Left forelimb (tissue), 1 donor: ENCODE measurements at regions not wholly inside any gene's neighbourhood (a gene's known extent, or its start where the extent isn't known, plus 50 kb on each side); places are given as distances from the start of the nearest gene placed in this dataset.
"Not testable (repeated sequence)": the region's sequence is repeated elsewhere in the genome, so short reads cannot be mapped to it uniquely, and the experiment has no call there.

Experiments used
- DNase-seq: peaks from one replicate; pipeline ENCODE4 v3.0.0-alpha.2; 2018; ENCODE audit warnings: low spot score

DNA sequence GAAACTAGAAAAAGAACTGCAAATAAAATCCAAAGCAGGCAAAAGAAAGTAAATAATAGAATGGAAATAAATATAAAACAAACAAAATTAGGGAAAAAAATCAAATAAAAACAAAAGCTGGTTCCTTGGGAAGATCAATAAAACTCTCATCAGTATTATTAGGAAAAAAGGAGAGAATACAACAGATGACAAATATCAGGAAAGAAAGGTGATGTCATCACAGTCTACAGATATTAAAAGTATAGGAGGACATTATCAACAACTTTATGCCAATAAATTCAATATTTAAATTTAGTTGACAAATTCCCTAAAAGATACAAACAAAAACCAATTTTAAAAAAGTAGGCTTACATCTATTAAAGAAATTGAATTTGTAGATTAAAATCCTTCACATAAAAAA is 107.4 kb upstream of the FOXN3 start:
- DNase-seq, result no peak

DNA sequence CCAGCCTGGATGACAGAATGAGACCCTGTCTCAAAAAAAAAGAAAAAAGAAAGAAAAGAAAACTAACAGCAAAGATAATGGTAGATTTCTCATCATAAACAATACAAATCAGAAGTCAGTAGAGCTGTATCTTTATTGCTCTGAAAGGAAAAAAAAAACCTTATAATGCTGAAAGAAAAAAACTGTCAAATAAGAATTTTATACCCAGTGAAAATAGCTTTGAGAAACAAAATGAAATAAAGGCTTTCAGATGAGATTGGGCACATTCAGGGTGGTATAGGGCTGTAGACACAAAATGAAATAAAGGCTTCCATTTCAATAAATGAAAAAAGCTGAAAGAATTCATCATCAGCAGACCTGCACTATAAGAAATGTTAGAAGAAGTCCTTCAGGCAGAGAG is 105.0 kb upstream of the FOXN3 start:
- DNase-seq, result no peak

DNA sequence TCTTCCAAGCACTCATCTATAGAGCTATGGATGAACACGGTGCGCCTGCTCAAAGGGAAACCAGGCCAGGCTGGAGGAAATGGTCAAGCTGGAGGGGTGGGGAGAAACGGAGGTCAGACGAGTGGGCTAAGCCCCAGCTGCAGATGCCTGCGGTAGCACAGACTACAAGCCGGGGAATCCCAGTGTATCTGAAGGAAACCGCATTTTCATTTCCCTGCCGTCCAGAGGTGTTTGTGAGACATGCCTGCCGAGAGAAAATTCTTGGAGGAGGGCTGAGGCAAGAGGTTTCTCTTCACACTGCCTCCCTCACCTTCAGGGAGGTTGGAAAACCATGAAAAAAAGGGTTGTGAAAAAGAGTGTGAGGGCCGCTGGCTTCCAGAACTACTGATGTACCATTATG is 102.0 kb upstream of the FOXN3 start:
- no peak for DNase-seq

DNA sequence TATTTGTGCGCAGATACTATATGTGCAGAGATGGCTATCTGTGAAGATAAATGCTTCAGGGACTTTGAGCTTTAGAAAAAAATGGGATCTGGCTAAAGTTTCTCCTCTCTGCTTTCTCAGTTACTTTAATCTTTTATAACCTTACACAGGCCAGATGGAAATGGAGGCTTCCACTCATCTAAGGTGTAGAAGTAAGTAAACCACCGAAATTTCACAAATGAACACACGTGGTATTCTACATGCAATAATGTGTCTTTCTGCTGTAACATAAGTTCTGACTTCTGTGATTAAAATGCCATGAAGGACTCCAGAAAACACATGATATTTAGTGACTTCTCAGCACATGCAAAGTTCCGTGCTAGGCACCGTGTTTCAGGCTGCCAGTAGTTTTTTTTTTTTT is 99.1 kb upstream of the FOXN3 start:
- DNase-seq, result no peak

DNA sequence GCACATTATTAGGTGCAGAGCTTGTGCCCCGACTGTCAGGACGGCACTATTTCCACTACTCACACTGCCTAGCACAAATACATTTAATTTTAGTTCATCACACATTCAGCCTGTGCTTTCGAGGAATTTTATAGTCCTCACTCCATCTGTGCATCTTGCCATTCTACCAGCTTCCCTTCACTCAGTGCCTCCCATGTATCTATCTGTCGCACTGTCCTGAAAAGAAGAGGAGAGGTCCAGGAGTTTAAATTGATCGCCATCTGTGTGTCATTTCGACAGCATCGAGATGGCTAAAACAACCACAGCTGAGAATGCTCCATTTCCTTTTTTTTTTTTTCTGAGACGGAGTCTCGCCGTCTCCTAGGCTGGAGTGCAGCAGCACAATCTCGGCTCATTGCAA is 97.6 kb upstream of the FOXN3 start:
- DNase-seq, result no peak

DNA sequence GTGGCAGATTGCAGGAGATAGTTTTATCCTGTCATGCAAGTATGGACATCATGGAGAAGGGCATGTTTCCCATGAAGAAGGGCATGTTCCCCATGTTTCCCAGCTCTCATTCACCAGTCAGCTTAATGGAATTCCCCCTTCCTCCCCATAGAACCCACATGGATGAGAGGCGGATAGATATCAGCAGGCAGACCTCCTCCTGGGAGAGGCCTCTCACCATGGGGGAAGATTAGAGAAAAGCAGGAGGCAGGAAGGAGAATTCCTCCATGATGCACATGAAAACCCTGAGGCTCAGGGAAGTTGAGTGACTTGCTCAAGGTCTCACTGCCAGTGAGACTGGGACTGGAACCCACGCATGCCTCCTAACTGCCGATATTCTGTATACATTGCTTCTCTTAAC is 92.9 kb upstream of the FOXN3 start:
- no peak for DNase-seq

DNA sequence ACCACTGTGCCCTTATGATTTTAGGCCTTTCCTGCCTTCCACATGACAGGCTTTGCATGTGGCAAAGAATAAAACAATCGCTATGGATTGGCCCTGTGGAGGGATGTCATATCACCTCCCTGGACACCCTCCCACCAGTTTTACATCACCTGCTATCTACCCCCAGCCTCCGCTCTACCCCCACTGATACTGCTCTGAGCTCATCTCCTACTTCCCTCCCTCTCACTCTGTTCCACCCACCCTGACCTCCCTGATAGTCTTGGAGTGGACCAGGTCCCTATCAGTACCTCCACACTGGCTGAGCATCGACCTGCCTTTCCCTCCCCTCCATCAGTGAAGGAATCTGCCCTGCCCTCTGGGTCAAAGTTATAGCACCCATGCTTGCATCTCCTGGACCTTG is 91.8 kb upstream of the FOXN3 start:
- no peak for DNase-seq

DNA sequence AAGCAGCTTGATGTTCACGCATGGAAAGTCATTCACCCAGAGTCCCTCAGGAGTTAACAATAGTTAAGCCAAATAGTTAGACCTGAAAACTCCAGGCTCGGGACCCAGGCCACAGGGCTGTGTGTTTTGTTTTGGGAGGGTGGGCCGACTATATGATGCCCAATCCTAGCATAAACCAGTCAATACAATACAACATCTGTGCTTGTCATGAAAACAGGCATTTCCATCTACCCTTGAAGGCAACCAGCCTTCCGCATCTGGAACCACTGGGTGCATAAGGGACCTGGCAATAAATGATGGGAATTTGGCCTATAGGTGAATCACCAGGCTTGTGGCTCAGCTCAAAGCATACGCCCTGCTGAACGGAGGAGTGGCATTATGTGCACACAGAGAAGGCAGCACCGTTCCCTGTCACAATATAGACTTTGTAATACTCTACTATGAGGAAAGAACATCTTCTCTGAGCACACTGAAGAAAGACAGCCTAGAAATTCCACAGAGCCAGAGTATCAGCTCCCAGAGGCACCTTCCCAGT is 91.0 kb upstream of the FOXN3 start:
- no peak for DNase-seq

DNA sequence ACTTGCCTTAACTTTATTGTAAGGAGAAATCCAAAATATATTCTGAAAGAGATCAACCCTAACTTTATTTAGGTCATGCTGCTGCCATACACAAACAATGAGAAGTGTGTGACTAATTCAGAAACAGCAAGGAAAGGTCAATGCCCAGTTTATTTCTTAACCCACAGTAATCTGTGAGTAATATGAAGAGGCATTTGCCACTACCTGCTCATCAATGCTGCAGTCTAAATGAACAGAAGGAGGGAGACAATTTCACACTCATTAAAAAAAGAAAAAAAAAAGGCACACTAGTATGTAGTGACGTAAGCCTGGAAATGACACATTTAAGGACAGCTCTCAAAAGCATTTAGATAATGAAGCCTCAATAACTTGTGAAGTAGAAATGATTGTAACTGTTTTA is 90.5 kb upstream of the FOXN3 start:
- no peak for DNase-seq

DNA sequence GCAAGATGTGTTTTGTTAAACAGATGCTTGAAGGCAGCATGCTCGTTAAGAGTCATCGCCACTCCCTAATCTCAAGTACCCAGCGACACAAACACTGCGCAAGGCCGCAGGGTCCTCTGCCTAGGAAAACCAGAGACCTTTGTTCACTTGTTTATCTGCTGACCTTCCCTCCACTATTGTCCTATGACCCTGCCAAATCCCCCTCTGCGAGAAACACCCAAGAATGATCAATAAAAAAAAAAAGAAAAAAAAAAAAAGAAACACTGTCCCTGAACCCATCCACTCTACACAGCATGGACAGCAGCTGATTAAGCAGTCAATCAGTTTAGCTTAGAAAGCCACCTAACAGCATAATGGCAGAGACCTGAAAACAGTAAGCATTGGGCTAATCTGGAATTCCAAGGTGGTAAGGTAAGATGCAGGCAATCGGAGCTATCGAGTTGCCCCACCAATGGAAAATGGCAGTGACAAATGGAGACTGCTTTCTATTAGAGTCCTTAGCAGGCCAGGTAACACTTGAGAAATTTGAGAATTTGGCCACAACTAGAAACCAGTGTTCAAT is 89.9 kb upstream of the FOXN3 start:
- DNase-seq, result not testable (repeated sequence)

DNA sequence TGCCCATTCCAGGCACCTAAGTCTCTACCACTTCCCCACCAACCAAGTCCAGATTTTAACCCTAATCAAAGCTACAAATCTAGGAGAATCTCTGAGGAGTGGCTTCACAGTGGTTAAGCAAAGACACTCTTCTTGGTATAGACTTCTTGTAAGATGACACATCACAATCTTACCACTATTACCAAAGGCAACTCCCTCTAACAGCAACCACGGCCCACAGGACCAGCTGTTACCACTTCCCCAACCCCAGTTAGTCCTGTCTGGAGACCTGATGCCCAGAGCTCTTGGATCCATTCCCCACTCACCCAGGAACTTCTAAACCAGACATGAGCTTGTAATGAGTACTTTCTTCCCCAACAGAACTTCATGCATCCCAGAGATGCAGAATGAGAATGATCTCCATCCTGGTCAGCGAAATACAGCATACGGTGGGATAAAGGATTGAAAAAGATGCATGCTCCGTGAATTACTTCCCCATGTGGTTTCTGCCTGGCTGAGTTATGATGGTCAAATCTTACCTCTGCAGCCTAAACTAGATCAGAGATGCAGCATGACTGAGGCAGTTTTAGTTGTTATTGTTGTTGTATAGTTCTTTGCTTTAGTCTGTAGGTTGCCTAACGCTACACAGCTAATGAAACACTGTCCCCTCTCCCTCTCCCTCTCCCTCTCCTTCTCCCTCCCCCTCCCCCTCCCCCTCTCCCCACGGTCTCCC is 87.7 kb upstream of the FOXN3 start:
- no peak for DNase-seq

DNA sequence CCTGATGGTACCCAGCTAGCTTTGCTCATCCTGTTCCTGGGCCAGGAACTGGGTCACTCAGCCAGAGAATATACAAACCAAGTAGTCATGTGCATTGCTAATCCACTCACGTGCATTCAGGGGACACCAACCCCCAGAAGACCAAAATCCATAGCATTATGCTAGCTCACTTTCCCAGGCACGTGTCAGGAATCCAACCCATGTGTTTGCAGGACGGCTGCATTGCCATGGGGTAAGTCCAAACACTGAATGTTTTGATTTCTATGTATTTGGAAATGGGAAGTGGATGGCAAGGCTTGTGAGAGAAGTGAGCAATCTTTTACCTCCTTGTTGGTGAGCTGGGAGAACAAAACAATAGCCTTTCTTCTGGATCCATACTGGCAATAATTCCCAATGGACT is 87.1 kb upstream of the FOXN3 start:
- DNase-seq, result no peak

DNA sequence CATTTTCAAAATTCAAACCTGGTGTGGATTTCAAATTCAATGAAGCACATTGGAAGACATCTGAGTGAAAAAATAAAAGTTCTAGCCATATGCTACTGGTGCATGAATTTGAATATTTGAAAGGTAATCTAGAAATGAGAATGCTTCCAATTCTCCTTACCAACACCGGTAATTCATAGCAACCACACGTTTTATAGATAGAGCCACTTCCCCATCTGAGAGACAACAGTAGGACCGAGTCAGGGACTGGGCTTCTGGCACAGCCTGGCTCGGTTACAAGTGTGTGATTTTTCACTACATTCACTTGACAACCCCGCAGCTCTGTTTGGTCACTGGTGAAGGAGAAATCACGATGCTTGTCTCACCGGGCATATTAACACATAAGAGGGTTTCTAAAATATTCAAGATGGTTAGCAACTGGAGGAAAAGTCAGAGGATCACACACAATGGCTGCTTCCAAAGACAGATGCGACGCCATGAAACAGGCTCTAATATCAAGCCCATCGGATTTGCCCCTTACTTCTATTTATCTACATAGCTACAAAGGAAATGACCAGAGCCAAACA is 86.5 kb upstream of the FOXN3 start:
- no peak for DNase-seq

DNA sequence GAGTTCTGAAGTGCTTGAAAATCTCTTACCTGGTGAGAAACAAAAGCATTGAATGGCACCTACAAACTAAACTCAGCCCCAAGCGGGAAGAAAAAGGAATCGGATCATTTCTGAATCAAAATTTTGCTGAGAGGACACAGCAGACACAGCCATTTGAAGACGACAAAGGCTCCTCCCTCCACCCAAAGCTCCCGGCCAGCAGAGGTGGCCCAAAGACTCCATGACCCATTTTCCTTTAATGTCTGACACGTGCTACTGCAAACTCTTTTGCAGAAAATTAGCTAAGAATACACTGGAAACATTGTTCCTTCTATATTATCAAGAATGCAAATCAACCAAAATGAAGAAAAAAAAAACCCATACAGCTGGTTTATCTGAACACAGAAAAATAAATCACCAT is 85.9 kb upstream of the FOXN3 start:
- no peak for DNase-seq

DNA sequence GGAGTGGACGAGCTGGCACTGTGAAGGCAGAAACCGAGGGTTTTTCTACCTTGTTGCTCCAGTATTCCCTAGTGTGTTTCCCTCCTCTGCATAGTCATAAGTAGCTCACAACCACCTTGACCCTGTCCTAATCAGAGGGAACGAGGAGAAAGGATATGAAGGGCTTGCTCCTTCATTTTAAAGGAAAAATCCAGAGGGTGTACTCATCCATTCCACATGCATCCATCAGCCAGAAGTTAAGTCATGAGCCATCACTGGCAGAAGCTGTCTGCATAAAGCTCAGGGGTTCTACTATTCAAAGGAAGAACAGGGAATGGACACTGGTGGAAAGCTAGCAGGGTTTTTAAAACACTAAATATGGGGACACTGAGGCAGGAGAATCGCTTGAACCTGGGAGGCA is 84.3 kb upstream of the FOXN3 start:
- DNase-seq, result no peak

DNA sequence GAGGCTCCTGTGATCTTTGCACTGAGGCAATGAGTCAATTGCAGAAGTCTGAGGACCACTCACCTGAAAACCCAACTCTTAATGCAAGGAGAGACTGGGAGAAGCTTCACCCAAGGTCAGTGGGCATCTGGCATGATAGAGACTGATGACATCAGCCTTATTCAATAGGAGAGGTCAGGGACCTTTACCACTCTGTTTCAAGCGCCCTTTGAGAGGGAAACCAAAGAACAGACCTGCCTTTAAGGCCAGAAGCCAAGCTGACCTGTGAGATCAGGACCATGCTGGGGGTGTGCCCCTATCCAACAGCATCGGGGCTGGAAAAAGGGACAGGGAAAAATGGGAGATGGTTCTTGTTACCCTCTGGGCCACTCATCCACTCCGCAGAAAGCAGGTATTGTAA is 83.3 kb upstream of the FOXN3 start:
- no peak for DNase-seq

DNA sequence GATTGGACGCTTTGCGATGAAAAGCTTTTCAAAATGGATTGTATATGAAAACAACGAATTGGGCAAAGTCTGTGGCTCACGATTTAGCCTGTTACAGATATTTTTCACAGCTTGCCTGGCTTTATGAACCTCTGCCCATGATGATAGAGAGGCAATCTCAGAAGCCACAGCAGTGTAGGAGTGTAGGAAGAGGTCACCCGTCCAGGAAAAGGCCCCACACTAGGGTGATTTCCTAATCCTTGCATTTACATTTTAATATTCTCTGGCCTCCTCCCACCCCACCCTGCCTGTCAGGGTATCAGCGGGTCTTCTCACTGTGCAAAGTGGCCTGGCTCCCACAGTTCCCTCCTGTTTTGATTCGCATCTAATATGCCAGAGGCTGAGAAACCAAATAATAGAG is 81.8 kb upstream of the FOXN3 start:
- no peak for DNase-seq

DNA sequence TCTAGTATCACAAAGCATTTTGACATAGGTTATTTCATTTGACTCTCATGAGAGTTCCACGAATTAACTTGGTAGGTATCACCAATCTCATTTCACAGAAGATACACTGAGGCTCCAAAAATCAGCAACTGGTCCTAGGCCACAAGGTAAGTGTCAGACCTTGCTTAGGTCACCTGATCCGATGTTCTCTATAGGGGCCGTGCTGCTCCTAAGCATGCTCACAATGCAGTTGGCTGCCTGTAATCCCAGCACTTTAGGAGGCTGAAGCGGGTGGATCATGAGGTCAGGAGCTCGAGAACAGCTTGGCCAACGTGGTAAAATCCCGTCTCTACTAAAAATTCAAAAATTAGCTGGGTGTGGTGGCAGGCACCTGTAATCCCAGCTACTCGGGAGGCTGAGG is 78.7 kb upstream of the FOXN3 start:
- DNase-seq, result no peak

DNA sequence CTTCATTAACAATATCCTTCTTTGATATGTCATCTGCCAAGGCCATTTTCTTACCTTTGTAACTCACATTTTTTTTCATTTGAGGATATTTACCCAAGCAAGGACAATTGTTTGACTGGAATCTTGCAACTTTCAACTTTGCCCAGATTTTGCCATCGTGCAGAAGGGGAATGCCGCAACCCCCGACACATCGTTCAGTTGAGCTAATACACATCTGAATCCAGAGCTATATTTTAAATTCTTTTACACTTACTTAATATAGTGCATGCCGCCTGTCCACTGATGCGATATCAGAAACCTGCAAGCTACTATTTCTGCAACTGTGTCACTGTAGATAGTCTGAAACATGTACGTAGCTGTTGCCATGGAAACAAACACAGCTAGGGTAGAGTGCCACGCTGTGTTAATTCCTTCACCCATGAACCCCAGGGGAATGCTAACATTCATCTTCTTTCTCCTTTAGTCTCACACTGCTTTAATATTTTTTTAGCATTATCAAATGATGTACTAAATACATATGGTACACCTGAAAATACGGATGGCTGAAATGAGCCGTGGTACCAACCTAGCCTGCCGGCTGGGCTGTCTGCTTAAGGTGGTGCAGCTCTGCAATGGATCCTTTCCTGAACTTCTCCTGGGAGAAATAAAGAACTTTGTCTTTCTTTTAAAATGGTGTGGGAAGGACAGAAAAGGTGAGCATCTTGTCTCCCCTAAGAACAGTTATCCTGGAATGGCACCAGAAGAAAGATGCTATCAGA is 77.0 kb upstream of the FOXN3 start:
- no peak for DNase-seq

DNA sequence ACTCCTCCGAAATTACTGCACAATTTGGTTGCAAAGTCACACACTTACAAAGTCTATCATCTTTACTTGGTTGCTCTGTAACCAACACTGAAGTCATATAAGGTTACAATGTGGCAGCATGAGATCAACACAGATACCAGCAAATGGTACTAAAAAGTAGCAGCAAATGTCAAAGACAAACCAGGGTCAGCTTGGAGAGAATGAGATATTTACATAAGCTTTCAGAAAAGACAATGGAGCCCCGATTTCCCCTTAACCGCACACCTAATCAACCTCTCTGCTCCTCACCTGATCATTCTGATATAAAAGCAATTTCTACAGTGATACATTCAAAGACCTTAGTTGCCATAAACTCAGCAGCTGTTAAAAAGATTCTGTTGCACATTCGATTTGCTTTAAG is 76.4 kb upstream of the FOXN3 start:
- no peak for DNase-seq

DNA sequence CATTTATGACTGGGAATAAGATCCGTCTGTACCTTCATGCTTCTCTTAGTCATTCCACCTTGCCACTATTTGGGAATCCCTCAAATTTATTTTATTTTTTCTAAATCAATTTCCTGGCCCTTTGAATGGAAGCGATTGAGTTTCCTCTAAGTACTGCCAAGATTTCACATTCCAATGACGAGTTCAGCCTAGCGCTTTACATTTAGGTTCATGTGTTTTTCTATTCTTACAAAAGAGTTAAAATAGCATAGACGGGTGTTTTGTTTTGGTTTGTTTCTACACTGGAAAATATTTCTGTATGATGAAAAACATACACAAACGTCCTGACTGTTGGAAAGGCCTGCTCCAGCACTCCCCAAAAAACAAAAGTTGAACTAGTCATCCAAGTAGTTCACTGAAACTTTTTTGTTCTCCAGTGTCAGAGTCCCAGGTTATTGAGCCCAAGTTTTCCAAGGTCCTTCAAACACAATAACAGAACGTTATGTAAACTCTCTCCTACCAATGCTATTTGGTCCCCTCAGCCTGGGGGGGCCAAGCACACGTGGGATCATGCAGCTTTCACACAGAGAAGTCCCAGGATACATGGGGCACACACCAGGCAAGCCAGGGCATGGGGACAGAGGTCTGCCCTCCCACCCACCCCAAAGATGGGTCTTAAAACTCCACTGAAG is 74.8 kb upstream of the FOXN3 start:
- DNase-seq, result no peak

DNA sequence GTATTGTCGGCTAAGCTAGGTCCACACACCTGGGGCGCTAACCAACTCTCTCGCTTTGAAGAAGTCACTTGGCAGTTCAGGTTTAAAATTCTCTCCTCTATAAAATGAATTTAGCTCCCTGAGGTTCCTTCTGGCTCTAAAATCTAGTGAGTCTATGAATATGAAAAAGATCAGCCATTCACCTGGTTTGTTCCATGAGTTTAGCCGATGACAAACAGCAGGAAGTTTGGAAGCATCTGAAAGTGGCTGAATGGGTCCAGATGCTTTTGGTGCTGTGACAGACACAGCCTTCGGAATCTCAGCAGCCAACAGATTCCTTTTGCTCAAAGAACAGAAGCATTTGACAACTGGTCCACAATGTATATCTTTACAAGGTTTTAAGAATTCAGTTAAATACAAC is 73.4 kb upstream of the FOXN3 start:
- no peak for DNase-seq
